Hepatocyte (in vitro differentiated cells): ENCODE measurements at regions not wholly inside any gene's neighbourhood (a gene's known extent, or its start where the extent isn't known, plus 50 kb on each side); places are given as distances from the start of the nearest gene placed in this dataset.

Experiments
- CTCF ChIP-seq: fragments of 200-600 bp; sonication (generic); IDR thresholded peaks from 2 replicates; pipeline ENCODE4 v1.5.1; 2016; ENCODE audit warnings: antibody characterized with exemption, mild to moderate bottlenecking; ENCODE audit not compliant: poor library complexity
- EZH2 ChIP-seq: fragments of 200-600 bp; sonication (generic); IDR thresholded peaks from 2 replicates; pipeline ENCODE4 v1.6.1; 2016; ENCODE audit warnings: antibody characterized with exemption, mild to moderate bottlenecking, borderline replicate concordance
- EZH2phosphoT487 ChIP-seq: fragments of 200-600 bp; sonication (generic); IDR thresholded peaks from one replicate; pipeline ENCODE4 v1.6.1; 2018; ENCODE audit warnings: antibody characterized with exemption, mild to moderate bottlenecking, low read depth, moderate library complexity; ENCODE audit not compliant: unreplicated experiment, severe bottlenecking

GRCh38 chr1:108071601-108072000 lies 106.6 kb upstream of the VAV3 start:
- TF ChIP-seq CTCF, result no peak
- TF ChIP-seq EZH2phosphoT487, result no peak
- no peak for TF ChIP-seq EZH2
